GM18868 (cell line): ENCODE measurements at regions not wholly inside any gene's neighbourhood (a gene's known extent, or its start where the extent isn't known, plus 50 kb on each side); places are given as distances from the start of the nearest gene placed in this dataset.

Source experiments
- ATAC-seq: cut with Tn5 transposase; IDR thresholded peaks from one replicate; pipeline ENCODE4 v1.9.1; 2021; ENCODE audit warnings: mild to moderate bottlenecking, moderate library complexity; ENCODE audit not compliant: unreplicated experiment

DNA sequence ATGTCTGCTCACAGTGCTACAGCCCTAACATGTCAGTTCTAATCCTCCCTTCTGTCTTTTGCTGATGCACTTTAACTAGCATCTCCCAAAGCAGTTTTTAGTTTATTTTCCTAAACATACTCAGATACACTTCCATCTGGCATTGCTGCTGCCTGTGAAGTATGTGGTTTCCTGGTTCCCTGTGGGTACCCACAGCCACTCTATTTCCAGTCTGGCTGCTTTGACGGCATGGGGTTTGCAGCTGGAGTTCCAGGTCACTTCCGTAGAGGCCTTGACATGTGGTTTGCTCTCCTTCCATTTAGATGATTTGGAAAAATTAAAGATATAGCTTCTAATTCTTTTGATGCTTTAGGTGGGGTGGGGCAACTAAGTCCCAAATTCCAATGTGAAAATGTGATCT is 375.5 kb downstream of the PCDH20 start:
- no peak for ATAC-seq

DNA sequence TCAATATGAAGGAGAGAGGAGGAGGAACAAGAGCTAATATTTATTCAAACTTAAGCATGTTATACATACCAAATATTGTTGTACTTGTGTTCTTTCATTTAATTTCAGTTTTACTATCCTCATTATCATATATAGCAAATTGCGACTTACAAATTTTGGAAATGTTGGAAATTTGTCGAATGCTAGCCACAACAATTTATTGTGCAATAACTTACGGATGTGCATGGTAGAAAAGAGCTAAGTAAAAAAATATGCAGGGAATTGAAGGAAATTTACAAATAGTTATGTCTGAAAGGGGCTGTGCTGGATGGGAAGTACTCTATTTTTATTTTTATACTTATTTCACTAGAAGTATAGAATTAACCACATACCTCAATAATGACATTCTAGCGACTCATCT is 376.3 kb downstream of the PCDH20 start:
- no peak for ATAC-seq

DNA sequence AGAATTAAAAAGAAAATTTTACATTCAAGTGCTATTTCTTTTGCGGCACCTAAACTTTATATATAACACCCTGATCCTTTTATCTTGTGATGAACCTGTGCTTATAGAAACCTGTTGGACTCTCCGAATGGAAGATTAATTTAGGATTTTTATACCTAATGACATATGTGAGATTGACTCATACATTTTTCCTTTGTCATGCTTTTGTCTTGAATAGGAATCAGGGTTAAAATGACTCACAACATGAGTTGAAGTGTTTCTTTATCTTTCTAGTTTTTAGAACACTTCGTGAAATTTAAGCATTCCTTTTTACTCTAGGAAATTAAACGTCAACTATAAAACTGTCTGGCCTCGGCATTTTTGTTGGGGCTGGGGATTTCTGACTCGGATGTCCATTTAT is 378.9 kb downstream of the PCDH20 start:
- no peak for ATAC-seq

DNA sequence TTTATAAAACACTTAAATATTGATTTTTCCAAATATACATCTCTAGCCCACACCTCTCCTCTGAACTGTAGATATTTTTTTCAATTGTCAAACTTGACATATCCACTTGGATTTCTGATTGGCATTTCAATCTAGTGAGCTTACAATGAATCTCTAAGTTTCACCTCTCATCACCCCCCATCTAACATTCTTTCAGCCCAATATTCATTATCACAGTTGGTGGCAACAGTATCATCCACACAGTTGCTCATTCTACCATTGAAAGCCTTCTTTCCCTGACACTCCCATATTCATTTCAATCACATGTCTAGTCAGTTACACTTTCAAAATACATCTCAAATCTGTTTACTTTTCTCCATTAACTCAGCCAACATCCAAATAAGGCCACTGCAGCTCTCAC is 385.2 kb downstream of the PCDH20 start:
- no peak for ATAC-seq

DNA sequence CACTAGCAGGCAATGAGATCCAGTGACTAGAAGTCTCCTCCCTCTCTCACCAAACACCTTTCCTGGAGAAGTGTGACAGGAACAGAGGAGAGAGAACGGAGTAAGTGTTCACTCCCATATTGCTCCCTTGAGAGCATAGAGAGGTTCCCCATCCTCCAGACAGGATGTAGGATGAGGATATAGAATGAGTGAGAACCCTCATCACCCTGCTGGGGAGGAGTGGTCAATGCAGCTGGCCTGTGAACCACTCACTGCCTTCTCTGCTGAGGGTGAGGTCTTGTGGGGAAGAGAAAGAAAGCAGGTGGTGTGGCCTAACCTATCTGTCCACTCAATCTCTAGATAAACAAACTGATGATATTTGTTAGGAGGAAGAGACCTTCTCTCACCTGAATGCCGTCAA is 386.6 kb downstream of the PCDH20 start:
- peak; percentile 65 for ATAC-seq

DNA sequence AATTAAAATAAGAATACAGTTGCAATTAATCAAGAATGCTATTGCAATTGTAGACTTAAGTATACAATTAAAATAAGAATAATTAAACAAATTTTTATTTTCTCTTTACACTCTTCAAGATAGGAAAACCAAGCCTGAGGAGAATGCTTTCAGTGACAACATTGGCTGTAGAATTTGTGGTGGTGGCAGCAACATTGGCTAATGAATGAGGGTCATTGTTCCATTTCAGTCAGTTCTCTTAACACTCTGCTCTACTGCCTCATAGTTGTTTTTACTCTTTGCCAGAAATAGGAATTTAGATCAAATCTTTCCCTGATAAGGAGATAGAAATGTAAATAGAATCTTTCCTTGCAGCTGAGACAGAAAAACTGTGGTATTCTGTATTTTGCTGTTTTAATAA is 391.6 kb downstream of the PCDH20 start:
- no peak for ATAC-seq

DNA sequence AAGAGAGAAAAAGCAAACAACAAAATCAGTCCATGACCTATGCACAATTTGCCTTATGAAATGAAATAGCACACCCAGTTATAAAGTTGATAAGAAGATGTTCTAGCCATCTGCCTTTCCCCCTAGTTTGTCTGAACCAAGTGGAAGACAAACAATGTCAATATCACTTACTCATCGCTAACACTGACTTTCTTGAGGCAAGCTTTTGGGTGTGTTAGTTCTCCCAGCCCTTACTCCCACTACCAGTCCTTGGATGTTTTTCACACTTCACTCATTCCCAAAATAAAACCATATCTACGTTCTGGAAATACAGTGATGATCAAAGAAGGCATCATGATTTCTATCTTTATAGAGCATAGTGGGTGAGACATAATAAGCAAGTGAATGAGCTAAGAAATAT is 393.8 kb downstream of the PCDH20 start:
- no peak for ATAC-seq

DNA sequence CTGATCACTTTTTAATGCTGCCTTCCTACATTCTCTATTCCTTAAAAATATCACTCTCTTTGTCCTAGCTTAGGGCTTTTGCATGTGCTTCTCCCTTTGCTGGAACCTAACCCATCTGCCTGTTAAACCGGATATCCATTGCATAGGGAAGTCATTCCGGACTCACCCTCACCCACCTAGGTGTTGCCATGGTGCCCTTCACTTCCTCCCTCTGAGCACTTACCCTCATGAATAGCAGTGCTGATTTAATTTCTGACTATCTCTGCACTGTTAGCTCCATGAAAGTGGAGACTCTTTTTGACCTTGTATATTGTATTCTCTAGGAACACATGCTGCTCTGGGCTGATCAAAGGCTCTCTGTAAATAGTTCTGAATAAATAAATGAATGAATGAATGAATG is 401.9 kb downstream of the PCDH20 start:
- no peak for ATAC-seq

DNA sequence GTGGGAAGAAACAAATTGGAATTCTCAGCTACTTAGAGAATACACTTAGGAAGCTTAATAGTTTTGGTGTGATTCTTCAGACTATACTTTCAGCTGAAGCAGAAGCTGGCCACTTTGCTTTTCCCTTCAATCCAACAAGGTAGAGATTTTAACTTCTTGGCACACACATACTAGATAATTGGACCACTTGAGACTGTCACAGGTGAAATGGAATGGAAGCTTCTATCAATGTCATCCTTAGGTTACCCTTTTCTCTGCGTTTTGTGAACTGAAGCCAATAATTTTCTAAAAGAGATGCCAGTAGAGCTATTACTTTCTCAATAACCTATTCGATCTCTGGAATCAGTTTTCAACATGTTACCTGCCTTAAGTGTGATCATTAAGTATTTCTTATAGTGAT is 405.3 kb downstream of the PCDH20 start:
- ATAC-seq: no peak

DNA sequence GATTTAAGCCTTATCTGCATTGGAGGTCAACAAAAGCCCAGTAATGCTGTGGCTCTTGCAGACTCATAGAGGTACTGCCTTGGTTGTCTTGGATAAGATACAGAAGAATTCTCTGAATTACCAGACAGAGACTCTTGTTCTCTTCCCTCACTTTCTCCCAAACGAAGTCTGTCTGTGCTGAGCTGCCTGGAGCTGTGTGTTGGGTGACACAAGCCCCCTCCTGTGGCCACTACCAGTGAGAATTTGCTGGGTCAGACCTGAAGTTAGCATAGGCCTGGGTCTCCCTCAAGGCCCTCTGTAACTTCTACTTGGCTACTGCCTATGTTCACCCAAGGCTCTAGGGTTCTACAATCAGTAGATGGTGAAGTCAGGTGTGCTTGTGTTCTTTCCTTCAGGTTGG is 413.0 kb downstream of the PCDH20 start:
- no peak for ATAC-seq

DNA sequence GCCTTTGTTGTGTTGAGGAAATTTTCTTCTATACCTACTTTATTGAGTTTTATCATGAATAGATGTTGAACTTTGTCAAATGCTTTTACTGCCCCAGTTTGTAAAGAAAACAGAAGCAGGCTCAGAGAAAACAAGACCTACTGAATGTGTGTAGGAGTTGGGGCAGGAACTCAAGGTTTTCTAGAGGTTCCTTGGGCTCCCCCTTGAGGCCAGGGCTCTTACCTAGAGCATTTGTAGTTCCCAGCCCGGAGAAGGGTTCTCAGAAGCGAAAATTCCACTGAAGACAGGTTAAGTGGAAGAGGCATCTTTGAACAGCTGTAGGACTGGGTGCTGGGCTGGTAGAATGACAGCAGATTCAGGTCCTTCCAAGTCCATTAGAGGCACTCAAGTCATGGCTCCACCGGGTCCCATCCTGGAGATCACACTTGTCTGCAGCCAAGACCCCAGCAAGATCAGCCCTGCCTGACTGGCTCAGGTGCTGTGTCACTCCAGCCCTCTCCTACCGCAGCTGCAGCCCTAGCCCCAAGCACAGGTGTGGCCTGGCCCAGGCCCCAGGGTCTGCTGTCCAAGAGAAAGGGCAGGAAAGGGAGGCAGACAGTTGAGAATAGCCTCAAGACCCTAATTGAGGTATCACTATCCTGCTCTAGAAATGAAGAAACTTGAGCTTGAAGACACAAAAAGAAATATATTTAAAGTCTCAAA is 425.5 kb downstream of the PCDH20 start:
- no peak for ATAC-seq

DNA sequence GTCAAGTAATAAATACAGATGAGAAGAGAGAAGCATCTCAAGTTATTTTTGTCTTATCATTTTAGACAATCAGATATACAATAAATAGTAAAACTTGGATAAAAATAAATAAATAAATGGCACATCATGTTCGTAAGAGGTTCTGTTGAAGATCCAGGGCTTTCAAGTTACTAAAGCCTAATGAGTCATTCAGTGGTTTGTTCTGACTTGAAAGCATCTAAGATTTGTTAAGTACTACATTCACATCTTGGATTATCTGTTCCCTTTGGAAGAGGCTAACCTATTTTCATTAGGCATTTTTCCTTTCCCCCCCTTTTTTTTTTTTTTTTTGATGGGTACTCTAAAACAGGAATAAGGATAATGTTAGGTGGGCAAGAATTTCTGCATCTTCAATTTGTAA is 429.3 kb downstream of the PCDH20 start:
- no peak for ATAC-seq

DNA sequence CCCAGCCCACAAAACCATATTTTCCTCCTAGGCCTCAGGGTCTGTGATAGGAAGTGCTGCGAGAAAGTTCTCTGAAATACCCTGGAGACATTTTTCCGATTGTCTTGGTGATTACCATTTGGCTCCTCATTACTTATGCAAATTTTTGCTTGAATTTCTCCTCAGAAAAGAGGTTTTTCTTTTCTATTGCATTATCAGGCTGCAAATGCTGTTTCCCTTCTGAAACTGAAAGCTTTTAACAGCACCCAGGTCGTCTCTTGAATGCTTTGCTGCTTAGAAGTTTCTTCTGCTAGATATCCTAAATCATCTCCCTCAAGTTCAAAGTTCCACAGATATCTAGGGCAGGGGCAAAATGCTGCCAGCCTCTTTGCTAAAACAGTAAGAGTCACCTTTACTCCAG is 434.2 kb downstream of the PCDH20 start:
- ATAC-seq: no peak

DNA sequence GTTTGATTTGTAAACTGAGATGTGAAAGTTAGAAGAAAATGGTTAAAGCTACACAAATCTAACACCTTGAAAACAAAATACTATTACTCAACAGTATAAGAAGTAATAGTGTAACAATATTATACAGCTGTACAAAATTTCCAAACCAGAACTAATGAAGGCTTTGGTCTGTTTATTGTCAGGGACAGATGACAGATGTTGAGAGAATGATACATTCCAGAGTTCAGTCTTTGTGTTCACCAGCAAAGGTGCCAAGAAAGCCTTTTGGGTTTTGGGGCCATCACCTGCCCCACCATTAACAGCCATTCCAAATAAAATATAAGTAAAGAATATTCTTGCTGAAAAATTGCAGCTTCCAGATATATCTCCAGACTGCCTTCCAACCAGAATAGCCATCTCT is 439.3 kb downstream of the PCDH20 start:
- no peak for ATAC-seq

DNA sequence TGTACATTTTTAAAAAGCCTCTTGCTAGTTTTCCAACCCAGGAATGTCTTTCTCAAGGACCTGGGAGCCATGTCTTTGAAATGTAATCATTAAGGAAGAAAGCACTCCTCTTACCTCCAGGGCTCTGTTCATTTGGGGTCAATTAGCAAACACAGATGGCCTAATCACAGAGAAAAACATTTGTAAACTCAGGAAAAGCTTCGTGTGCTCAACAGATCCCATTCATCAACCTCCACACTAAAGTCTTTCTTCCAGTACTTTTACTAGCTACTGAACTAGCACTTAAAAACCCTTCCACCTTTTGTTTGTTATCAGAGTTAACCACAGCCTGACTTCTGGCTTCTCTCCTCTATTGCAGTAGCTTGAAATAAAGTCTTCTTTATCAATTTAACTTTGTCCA is 441.4 kb downstream of the PCDH20 start:
- ATAC-seq: no peak

DNA sequence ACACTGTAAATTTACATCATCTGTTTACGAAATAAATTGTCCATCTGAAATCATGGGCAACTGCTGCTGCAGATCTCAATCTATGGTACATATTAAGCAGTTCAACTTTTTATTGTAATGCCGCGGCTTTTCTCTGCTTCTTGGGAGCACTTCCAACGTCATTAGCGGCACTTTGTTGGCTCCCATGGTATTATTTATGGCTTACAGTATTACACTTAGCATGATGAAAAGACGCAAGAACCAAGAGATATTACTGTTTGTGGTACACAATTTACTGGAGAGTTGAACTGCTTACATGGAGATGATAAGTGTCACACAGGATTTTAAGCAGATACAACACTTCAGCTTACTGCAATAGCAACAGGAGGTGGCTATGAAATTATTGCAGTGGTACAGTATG is 442.1 kb downstream of the PCDH20 start:
- no peak for ATAC-seq

DNA sequence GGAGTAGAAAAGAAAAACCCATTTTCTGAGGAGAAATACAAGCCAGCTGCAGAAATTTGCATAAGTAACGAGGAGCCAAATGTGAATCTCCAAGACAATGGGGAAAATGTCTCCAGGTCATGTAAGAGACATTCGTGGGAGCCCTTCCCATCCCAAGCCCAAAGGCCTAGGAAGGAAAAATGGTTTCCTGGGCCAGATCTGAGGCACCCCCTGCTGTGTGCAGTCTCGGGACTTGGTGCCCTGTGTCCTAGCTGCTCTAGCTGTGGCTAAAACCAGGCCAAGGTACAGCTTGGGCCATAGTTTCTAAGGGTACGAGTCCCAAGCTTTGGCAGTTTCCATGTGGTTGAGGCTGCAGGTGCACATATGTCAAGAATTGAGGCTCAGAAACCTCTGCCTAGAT is 444.9 kb downstream of the PCDH20 start:
- ATAC-seq: no peak

DNA sequence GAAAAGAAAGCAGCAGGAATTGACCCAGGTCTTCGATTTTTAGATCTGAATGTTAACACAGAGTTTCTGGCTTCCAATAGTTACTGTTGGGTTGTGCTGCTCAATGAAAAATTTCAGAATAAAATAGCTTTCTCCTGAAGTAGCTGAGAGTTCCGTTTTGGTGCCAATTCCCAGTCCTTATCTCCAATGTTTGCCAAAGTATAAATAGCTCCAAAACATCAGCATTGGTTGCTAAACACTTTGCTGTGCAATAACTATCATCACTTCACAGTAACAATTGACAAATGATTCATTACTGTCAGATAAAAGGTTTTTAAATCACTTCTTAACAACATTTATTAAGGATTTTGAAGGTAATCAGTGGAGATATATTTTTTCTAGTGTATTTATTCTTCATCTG is 446.0 kb downstream of the PCDH20 start:
- ATAC-seq: no peak

DNA sequence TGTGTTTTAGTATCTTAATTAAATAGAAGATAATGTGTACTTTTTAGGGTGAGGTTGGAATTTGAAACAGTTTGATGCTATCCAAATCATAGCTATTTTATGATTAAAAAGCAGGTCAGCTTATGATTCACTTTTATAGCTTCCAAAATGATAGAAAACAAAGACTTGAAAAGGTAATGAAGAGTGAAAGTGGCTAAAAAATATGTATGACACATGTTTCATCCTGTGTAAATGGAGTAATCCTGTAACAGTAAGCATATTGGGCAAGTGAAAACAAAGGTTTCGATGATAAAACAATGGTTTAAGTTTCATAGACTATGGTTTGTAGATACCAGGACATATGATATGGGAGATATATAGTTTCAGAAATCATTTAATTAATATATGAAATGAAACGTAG is 456.2 kb downstream of the PCDH20 start:
- no peak for ATAC-seq

DNA sequence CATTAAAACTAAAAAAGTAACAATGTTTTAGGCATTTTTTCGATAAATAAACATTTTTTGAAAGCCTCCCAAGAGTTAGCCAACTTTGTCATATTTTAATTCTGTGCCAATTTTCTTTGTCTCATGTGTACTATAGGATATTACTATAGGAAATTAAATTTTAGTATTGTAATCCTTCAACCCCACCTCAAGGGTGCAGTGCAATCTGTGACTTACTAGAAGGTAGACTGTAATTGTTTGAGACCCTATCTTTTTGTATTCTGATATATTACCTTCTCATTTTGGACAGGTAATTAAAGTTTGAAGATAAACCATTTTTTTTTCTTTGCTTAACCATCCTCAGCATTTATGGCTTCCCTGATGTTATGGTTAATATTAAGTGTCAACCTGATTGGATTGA is 457.8 kb downstream of the PCDH20 start:
- no peak for ATAC-seq

DNA sequence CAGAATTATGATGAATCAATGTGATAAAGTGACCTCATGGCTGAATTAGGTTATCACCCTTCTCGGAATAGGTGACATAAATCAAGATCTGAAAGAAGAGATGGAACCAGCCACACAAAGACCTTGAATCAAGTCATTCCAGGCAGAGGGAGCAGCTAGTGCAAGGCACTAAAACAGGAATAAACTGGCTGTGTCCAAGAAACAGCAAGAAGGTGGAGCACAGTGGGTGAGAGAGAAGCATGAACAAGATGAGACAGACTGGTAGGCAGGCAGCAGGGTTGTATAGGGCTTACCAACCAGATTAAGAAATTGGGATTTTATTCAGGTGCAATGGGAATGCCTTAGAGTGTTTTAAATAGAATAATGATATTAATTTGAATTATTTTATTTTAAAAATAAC is 470.3 kb downstream of the PCDH20 start:
- ATAC-seq: no peak

DNA sequence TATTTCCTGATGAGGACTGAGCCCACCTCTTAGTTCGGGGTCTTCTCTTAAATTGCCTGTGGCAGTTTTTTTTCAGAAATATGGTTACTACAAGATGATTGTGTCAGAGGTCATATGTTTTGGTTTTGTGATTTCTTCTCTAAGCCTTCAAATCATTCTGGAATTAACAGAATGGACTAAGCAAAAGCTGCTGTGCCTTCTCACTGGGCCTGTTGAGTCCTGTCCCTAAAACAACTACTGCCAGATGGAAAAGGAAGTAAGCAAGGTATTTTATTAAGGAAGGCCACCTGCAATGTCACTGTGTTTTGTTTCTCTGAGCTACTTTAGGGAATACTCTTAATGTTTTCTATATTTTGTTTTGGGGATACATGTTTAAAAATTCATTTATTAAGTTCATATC is 470.8 kb downstream of the PCDH20 start:
- no peak for ATAC-seq

DNA sequence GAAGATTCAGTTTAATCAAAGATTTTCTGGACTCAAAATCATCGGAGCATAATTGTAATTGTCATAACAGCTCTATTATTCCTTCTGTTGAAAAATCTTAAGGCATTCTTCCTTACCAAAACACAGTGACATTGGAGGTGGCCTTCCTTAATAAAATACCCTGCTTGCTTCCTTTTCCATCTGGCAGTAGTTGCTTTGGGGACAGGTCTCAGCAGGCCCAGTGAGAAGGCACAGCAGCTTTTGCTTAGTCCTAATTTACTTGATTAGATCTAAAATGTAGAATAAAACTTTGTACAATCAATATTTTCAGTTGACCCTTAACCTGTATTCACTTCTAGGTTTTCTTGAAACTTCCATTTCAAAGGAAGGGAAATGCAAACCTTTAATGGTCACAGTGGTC is 471.6 kb downstream of the PCDH20 start:
- no peak for ATAC-seq

DNA sequence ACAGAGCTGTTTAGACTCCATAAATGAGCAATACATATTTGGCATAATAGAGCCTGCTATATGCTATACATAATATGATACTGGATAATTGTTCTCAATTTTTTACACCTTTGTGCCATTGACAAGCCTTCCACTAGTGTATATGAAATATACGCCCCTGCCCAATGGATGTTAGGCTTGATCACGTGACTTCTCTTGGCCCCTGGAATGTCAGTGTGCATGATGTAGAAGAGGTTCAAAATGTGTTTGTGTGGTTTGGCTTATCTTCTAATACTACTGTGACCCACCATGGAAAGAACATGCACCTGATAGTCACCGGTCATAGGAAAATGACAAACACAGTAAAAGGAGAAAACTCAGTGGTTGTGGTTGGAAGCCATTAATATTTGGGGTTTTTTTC is 479.4 kb downstream of the PCDH20 start:
- no peak for ATAC-seq
